NCI-H2196 (cell line): ENCODE measurements at regions not wholly inside any gene's neighbourhood (a gene's known extent, or its start where the extent isn't known, plus 50 kb on each side); places are given as distances from the start of the nearest gene placed in this dataset.

Source experiments
- DNase-seq: peaks from one replicate; lab custom pipeline; 2025; ENCODE audit not compliant: unreplicated experiment; lab: John Stamatoyannopoulos, UW

GRCh38 chr5:175288048-175288621 lies 155.8 kb downstream of the DRD1 start:
- no peak for DNase-seq

GRCh38 chr5:175286981-175287380 lies 157.0 kb downstream of the DRD1 start:
- DNase-seq: no peak

- no peak for DNase-seq
Observed at GRCh38 chr5:175285261-175285660, 158.7 kb downstream of the DRD1 start.

- no peak for DNase-seq
Observed at GRCh38 chr5:175284806-175285205, 159.2 kb downstream of the DRD1 start.

- DNase-seq: peak; percentile 27
Observed at GRCh38 chr5:175282611-175283225, 161.3 kb downstream of the DRD1 start.

- no peak for DNase-seq
Observed at GRCh38 chr5:175281714-175282113, 162.3 kb downstream of the DRD1 start.

- no peak for DNase-seq
Observed at GRCh38 chr5:175281257-175281656, 162.7 kb downstream of the DRD1 start.

- no peak for DNase-seq
Observed at GRCh38 chr5:175279506-175279905, 164.5 kb downstream of the DRD1 start.

- DNase-seq: no peak
Observed at GRCh38 chr5:175275748-175276147, 168.2 kb downstream of the DRD1 start.

- no peak for DNase-seq
Observed at GRCh38 chr5:175275097-175275496, 168.9 kb downstream of the DRD1 start.

GRCh38 chr5:175274171-175274570 lies 169.8 kb downstream of the DRD1 start:
- no peak for DNase-seq

GRCh38 chr5:175264406-175264805 lies 179.6 kb downstream of the DRD1 start:
- DNase-seq: no peak

GRCh38 chr5:175263776-175264175 lies 180.2 kb downstream of the DRD1 start:
- no peak for DNase-seq

GRCh38 chr5:175261526-175261925 lies 182.5 kb downstream of the DRD1 start:
- DNase-seq: no peak

GRCh38 chr5:175261037-175261436 lies 182.9 kb downstream of the DRD1 start:
- no peak for DNase-seq

GRCh38 chr5:175257847-175258194 lies 186.2 kb downstream of the DRD1 start:
- DNase-seq: no peak

- no peak for DNase-seq
Observed at GRCh38 chr5:175257128-175257846, 186.7 kb downstream of the DRD1 start.

- no peak for DNase-seq
Observed at GRCh38 chr5:175254155-175254554, 189.8 kb downstream of the DRD1 start.

GRCh38 chr5:175253597-175253996 lies 190.4 kb downstream of the DRD1 start:
- no peak for DNase-seq

- DNase-seq: no peak
Observed at GRCh38 chr5:175252234-175252805, 191.7 kb downstream of the DRD1 start.

GRCh38 chr5:175250426-175250825 lies 193.6 kb downstream of the DRD1 start:
- no peak for DNase-seq

GRCh38 chr5:175248416-175248905 lies 195.5 kb downstream of the DRD1 start:
- DNase-seq: no peak
